ENCODE measurements at regions not wholly inside any gene's neighbourhood (a gene's known extent, or its start where the extent isn't known, plus 50 kb on each side); places are given as distances from the start of the nearest gene placed in this dataset.
A peak's percentile ranks its signal among the peaks of the same experiment; 100 is the strongest.

- no peak overlapping the region for H3K27ac Mint-ChIP-seq
- no peaks in the 10 kb centered on the region for H3K9me3 Mint-ChIP-seq
- H3K4me3 Mint-ChIP-seq = no peak overlapping the region
- peaks cover 18% of the 10 kb centered on the region for H3K36me3 Mint-ChIP-seq (ENCODE audit: low read depth)
- H3K4me1 Mint-ChIP-seq (ENCODE audit: low read depth) = peaks cover 48% of the 10 kb centered on the region
- no peaks in the 10 kb centered on the region for H3K27me3 Mint-ChIP-seq
These were observed 76.9 kb downstream of the HFE start for GRCh38 chr6:26164120-26164505.

DNA sequence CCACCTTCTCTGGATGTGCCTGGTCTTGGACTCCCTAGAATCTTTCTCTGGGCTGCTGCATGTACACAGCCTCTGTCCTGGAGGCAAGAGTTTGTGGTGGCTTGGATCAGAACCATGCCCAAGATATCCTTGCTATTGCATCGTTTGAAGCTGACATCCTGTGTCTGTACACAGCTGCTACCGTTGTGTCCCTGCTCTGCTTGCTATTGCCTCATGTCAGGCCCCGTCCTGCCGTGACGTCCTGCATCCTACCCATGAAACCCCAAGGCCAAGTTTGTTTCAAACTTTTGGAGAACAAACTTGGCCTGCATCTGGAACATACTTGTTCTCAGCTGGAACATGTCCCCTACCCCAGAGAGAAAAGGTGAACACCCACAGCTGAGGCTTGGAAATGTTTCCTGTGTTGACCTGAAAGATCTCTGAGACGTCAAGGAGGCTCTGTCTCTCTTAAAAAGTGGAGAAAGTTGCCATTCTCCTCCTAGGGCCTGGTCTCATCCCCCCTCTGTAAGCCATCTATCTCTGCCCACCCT, 78.1 kb downstream of the HFE start:
- Mint-ChIP-seq H3K9me3 (no peaks in the 10 kb centered on the region), H3K27me3 (no peaks in the 10 kb centered on the region), H3K27ac (peak overlapping the region; percentile 60), H3K36me3 (ENCODE audit: low read depth) (peaks cover 13% of the 10 kb centered on the region), H3K4me3 (no peak overlapping the region), H3K4me1 (ENCODE audit: low read depth) (peaks cover 48% of the 10 kb centered on the region)

- H3K27me3 Mint-ChIP-seq = no peaks in the 10 kb centered on the region
- no peaks in the 10 kb centered on the region for H3K9me3 Mint-ChIP-seq
- peaks cover 8% of the 10 kb centered on the region for H3K36me3 Mint-ChIP-seq (ENCODE audit: low read depth)
- peaks cover 46% of the 10 kb centered on the region for H3K4me1 Mint-ChIP-seq (ENCODE audit: low read depth)
- H3K27ac Mint-ChIP-seq = peak overlapping the region; percentile 98
- H3K4me3 Mint-ChIP-seq = peak overlapping the region; percentile 96
These were observed 83.0 kb downstream of the HFE start for GRCh38 chr6:26170181-26170580.

DNA sequence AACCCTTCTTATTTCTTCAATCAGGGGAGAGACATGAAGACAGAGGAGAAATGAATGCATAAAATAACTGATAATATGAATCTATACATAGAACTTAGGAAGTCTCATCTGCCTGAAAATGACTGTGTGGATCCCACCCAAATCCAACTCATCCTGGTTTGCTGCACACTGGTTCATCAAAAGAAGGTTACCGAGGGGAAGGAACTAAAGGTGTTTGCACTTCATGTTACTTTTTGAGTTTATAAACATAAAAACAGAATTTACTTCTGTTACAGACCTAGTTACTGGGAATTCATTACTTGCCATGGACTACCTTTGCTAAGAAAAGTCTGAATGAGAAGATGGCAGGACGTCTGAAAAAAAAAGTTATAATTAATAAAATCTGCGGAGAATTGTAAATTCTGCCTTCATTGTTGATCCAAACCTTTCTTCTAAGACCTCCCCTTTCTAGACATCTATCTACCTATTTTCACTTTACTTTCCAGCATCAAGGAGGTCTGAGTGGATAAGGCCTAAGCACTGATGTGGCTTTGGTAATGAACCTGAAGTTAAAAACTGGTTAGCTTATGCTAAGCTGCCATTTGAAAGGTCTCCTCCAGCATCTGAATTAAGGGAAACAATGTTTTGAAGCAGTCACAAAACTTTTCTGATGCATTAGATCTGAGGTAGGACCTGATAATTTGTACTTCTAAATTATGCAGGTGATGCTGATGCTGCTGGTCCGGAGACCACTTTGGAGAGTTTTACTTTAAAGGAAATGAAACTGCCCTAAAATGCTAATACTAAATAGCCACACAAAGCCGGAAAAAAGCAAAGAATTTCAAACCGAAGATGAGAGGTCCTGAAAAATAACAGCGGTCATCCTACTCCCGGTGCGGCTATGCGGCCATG, 84.0 kb downstream of the HFE start:
- peak overlapping the region; percentile 96 for H3K4me3 Mint-ChIP-seq
- peak overlapping the region; percentile 98 for H3K27ac Mint-ChIP-seq

DNA sequence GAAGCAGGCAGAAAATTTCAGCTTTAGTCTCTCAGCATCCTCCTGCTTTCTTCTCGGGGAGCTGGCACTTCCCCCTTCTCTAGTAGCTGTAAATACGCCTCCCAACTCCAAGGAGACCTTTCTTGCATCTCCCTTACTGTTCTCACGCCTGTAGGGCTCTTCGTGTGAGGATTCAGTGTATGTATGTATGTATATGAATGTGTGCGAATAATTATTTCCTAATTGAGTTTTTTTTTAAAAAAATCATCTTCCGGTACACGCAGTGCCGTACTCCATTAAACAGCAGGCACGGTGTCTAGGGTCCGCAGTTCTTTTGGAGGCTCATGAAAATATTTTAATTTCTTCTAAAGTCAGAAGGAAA, 85.4 kb downstream of the HFE start:
- H3K9me3 Mint-ChIP-seq = no peaks in the 10 kb centered on the region
- H3K4me1 Mint-ChIP-seq (ENCODE audit: low read depth) = peaks cover 56% of the 10 kb centered on the region

More for the DNA sequence above, 84.0 kb downstream of the HFE start:
- peaks cover 3% of the 10 kb centered on the region for H3K36me3 Mint-ChIP-seq (ENCODE audit: low read depth)
- peaks cover 50% of the 10 kb centered on the region for H3K4me1 Mint-ChIP-seq (ENCODE audit: low read depth)
- no peaks in the 10 kb centered on the region for H3K27me3 Mint-ChIP-seq
- no peaks in the 10 kb centered on the region for H3K9me3 Mint-ChIP-seq

DNA sequence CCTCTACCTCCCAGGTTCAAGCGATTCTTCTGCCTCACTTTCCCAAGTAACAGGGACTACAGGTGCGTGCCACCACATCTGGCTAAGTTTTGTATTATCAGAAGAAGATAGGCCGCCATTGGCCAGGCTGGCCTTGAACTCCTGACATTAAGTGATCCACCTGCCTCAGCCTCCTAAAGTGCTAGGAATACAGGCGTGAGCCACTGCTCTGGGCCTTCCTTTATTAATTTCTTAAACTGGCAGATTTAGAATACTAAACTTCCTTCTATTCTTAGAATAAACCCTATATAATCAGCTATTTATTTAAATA, 86.6 kb downstream of the HFE start:
- H3K9me3 Mint-ChIP-seq = no peaks in the 10 kb centered on the region
- no peaks in the 10 kb centered on the region for H3K27me3 Mint-ChIP-seq
- peak overlapping the region; percentile 96 for H3K4me3 Mint-ChIP-seq
- peak overlapping the region; percentile 83 for H3K27ac Mint-ChIP-seq
- no peaks in the 10 kb centered on the region for H3K36me3 Mint-ChIP-seq (ENCODE audit: low read depth)
- peaks cover 57% of the 10 kb centered on the region for H3K4me1 Mint-ChIP-seq (ENCODE audit: low read depth)

More for the DNA sequence above, 85.4 kb downstream of the HFE start:
- no peaks in the 10 kb centered on the region for H3K27me3 Mint-ChIP-seq
- H3K36me3 Mint-ChIP-seq (ENCODE audit: low read depth) = no peaks in the 10 kb centered on the region
- peak overlapping the region; percentile 98 for H3K27ac Mint-ChIP-seq
- peak overlapping the region; percentile 96 for H3K4me3 Mint-ChIP-seq

GRCh38 chr6:26175033-26175427, 87.8 kb downstream of the HFE start:
- peak overlapping the region; percentile 22 for H3K27ac Mint-ChIP-seq

DNA sequence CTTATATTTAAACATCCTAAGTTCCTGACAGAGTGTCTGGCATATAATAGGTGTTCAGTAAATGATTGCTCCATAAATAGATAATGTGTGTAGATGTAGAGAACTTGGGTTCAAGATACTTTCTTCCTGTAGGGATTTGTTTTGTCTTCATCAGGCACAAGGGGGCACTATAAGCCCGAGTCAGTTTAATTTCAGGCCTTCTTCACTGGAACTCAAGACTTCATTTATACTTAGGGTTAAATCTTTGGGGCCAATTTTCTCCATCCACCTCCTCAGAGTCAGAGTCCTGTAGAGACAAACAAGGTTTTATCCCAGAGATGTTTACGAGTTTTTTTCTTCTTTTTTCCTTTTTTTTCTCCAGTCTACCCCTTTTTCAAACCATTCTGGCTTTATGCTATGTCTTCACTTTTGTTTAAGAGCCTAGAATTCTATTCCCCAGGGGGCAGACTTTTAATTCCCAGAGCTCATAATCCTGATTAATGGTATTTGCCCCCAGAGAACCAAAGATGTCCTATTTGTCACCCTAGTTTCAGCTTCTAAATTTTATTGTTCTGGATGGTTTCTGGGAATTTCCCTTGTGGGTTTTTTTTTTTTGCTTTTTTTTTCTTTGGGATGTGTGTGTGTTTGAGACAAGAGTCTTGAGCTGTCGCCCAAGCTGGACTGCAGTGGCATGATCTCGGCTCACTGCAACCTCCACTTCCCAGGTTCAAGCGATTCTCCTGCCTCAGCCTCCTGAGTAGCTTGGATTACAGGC, 88.4 kb downstream of the HFE start:
- H3K4me1 Mint-ChIP-seq (ENCODE audit: low read depth) = peaks cover 45% of the 10 kb centered on the region
- no peaks in the 10 kb centered on the region for H3K27me3 Mint-ChIP-seq
- H3K36me3 Mint-ChIP-seq (ENCODE audit: low read depth) = no peaks in the 10 kb centered on the region
- no peaks in the 10 kb centered on the region for H3K9me3 Mint-ChIP-seq
- H3K27ac Mint-ChIP-seq = peak overlapping the region; percentile 22
- peak overlapping the region; percentile 47 for H3K4me3 Mint-ChIP-seq

More at GRCh38 chr6:26175033-26175427, 87.8 kb downstream of the HFE start:
- H3K36me3 Mint-ChIP-seq (ENCODE audit: low read depth) = no peaks in the 10 kb centered on the region
- peak overlapping the region; percentile 47 for H3K4me3 Mint-ChIP-seq
- no peaks in the 10 kb centered on the region for H3K27me3 Mint-ChIP-seq
- peaks cover 46% of the 10 kb centered on the region for H3K4me1 Mint-ChIP-seq (ENCODE audit: low read depth)
- no peaks in the 10 kb centered on the region for H3K9me3 Mint-ChIP-seq

DNA sequence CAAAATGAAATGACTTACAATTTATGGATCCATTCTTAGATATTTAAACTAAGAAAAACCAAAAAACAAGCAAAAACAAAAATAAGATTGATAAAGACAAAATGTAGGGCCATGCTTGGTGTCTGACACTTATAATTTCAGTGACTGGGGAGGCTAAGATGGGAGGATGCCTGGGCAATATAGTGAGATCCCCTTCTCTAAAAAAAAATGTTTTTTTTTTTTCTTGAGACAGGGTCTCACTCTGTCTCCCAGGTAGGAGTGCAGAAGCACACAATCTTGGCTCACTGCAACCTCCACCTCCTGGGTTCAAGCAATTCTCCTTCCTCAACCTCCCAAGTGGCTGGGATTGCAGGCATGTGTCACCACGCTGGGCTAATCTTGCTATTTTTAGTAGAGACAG, 92.4 kb downstream of the HFE start:
- Mint-ChIP-seq H3K4me1 (ENCODE audit: low read depth) (peaks cover 46% of the 10 kb centered on the region), H3K4me3 (no peak overlapping the region), H3K9me3 (no peaks in the 10 kb centered on the region), H3K27ac (no peak overlapping the region), H3K27me3 (no peaks in the 10 kb centered on the region), H3K36me3 (ENCODE audit: low read depth) (no peaks in the 10 kb centered on the region)

- Mint-ChIP-seq H3K4me3 (no peak overlapping the region), H3K9me3 (no peaks in the 10 kb centered on the region), H3K4me1 (ENCODE audit: low read depth) (peaks cover 50% of the 10 kb centered on the region), H3K36me3 (ENCODE audit: low read depth) (no peaks in the 10 kb centered on the region), H3K27me3 (no peaks in the 10 kb centered on the region), H3K27ac (peak overlapping the region; percentile 16)
These were observed 93.1 kb downstream of the HFE start for GRCh38 chr6:26180346-26180745.

- peak overlapping the region; percentile 90 for H3K4me3 Mint-ChIP-seq
- H3K4me1 Mint-ChIP-seq (ENCODE audit: low read depth) = peaks cover 52% of the 10 kb centered on the region
These were observed 96.0 kb downstream of the HFE start for GRCh38 chr6:26183237-26183580.

GRCh38 chr6:26183581-26184366, 96.5 kb downstream of the HFE start:
- Mint-ChIP-seq H3K4me3 (peak overlapping the region; percentile 90), H3K27me3 (no peaks in the 10 kb centered on the region), H3K4me1 (ENCODE audit: low read depth) (peaks cover 58% of the 10 kb centered on the region), H3K36me3 (ENCODE audit: low read depth) (no peaks in the 10 kb centered on the region), H3K9me3 (no peaks in the 10 kb centered on the region), H3K27ac (peak overlapping the region; percentile 94)

More at GRCh38 chr6:26183237-26183580, 96.0 kb downstream of the HFE start:
- peak overlapping the region; percentile 94 for H3K27ac Mint-ChIP-seq
- no peaks in the 10 kb centered on the region for H3K9me3 Mint-ChIP-seq
- H3K36me3 Mint-ChIP-seq (ENCODE audit: low read depth) = no peaks in the 10 kb centered on the region
- no peaks in the 10 kb centered on the region for H3K27me3 Mint-ChIP-seq

GRCh38 chr6:26184367-26184891, 97.2 kb downstream of the HFE start:
- Mint-ChIP-seq H3K4me1 (ENCODE audit: low read depth) (peaks cover 62% of the 10 kb centered on the region), H3K4me3 (peak overlapping the region; percentile 90), H3K36me3 (ENCODE audit: low read depth) (no peaks in the 10 kb centered on the region), H3K9me3 (no peaks in the 10 kb centered on the region), H3K27me3 (no peaks in the 10 kb centered on the region), H3K27ac (peak overlapping the region; percentile 94)

GRCh38 chr6:26185004-26185403, 97.8 kb downstream of the HFE start:
- peak overlapping the region; percentile 90 for H3K4me3 Mint-ChIP-seq
- peak overlapping the region; percentile 94 for H3K27ac Mint-ChIP-seq
- H3K9me3 Mint-ChIP-seq = no peaks in the 10 kb centered on the region
- peaks cover 67% of the 10 kb centered on the region for H3K4me1 Mint-ChIP-seq (ENCODE audit: low read depth)
- H3K36me3 Mint-ChIP-seq (ENCODE audit: low read depth) = no peaks in the 10 kb centered on the region
- H3K27me3 Mint-ChIP-seq = no peaks in the 10 kb centered on the region
